Mesenchymal stem cell (in vitro differentiated cells and primary cell): ENCODE measurements at regions not wholly inside any gene's neighbourhood (a gene's known extent, or its start where the extent isn't known, plus 50 kb on each side); places are given as distances from the start of the nearest gene placed in this dataset.

Experiments used
- DNase-seq: peaks from one replicate; pipeline ENCODE4 v3.0.0-alpha.2; 2013
- H2AFZ ChIP-seq: one replicate; pipeline ENCODE4 v1.6.1; 2013; ENCODE audit warnings: low read depth, mild to moderate bottlenecking, control low read depth, inconsistent platforms, low read length, moderate library complexity
- H2AK5ac ChIP-seq: 2 replicates; pipeline ENCODE4 v1.6.1; 2013; ENCODE audit warnings: low read length, moderate library complexity, mild to moderate bottlenecking, inconsistent platforms; ENCODE audit not compliant: severe bottlenecking
- H2BK120ac ChIP-seq: one replicate; pipeline ENCODE4 v1.6.1; 2013; ENCODE audit warnings: low read depth, mild to moderate bottlenecking, inconsistent platforms, low read length, moderate library complexity
- H2BK12ac ChIP-seq, 2 experiments: one replicate each; pipeline ENCODE4 v1.6.1; 2013; ENCODE audit warnings: inconsistent platforms in 2 of 2, low read length in 2 of 2, mild to moderate bottlenecking in 2 of 2, moderate library complexity in 2 of 2, control low read depth in 1 of 2
- H2BK15ac ChIP-seq: one replicate; pipeline ENCODE4 v1.6.1; 2013; ENCODE audit warnings: mild to moderate bottlenecking, low read depth, inconsistent platforms; ENCODE audit not compliant: poor library complexity, severe bottlenecking
- H2BK5ac ChIP-seq: 2 replicates; pipeline ENCODE4 v1.6.1; 2013; ENCODE audit warnings: low read depth, mild to moderate bottlenecking, low read length, control low read depth, inconsistent platforms; ENCODE audit not compliant: poor library complexity, severe bottlenecking
- H3K14ac ChIP-seq, 2 experiments: one replicate each; pipeline ENCODE4 v1.6.1; 2013; ENCODE audit warnings: inconsistent platforms in 2 of 2, low read length in 2 of 2, control low read depth in 1 of 2, mild to moderate bottlenecking in 1 of 2, moderate library complexity in 1 of 2
- H3K18ac ChIP-seq, 2 experiments: one replicate each; pipeline ENCODE4 v1.6.1; 2013; ENCODE audit warnings: inconsistent platforms in 2 of 2, low read length in 2 of 2, control low read depth in 1 of 2, low read depth in 1 of 2, mild to moderate bottlenecking in 1 of 2
- H3K23ac ChIP-seq, 2 experiments: one replicate each; pipeline ENCODE4 v1.6.1; 2013; ENCODE audit warnings: inconsistent platforms in 2 of 2, low read length in 2 of 2, mild to moderate bottlenecking in 2 of 2, moderate library complexity in 2 of 2, control low read depth in 1 of 2
- H3K27ac ChIP-seq: 2 replicates; pipeline ENCODE4 v1.5.1; 2013; ENCODE audit warnings: mild to moderate bottlenecking, moderate library complexity, low read length, control low read depth, inconsistent platforms; ENCODE audit not compliant: poor library complexity, severe bottlenecking
- H3K27me3 ChIP-seq, 2 experiments: 2 replicates each; pipeline versions ENCODE4 v1.6.1 to v1.7.0; 2013; ENCODE audit warnings: low read length in 2 of 2, mild to moderate bottlenecking in 2 of 2, moderate library complexity in 2 of 2, control low read depth in 1 of 2, inconsistent platforms in 1 of 2; ENCODE audit not compliant: control insufficient read depth in 1 of 2, insufficient read depth in 1 of 2
- H3K36me3 ChIP-seq, 2 experiments: 2 replicates each; pipeline versions ENCODE4 v1.6.1 to v1.7.0; 2013; ENCODE audit warnings: low read length in 2 of 2, control low read depth in 1 of 2, inconsistent platforms in 1 of 2, low read depth in 1 of 2, mild to moderate bottlenecking in 1 of 2; ENCODE audit not compliant: insufficient read depth in 2 of 2, control insufficient read depth in 1 of 2
- H3K4ac ChIP-seq, 2 experiments: one replicate each; pipeline ENCODE4 v1.6.1; 2013; ENCODE audit warnings: inconsistent platforms in 2 of 2, low read length in 2 of 2, mild to moderate bottlenecking in 2 of 2, moderate library complexity in 2 of 2, control low read depth in 1 of 2, low read depth in 1 of 2
- H3K4me1 ChIP-seq: 2 replicates; pipeline ENCODE4 v1.6.1; 2013; ENCODE audit warnings: low read depth, low read length, control low read depth; ENCODE audit not compliant: control insufficient read depth, insufficient read depth
- H3K4me2 ChIP-seq: 2 replicates; pipeline ENCODE4 v1.6.1; 2013; ENCODE audit warnings: low read length, mild to moderate bottlenecking, inconsistent platforms; ENCODE audit not compliant: poor library complexity, severe bottlenecking
- H3K4me3 ChIP-seq, 2 experiments: 2 replicates each; pipeline versions ENCODE4 v1.5.1 to v1.7.0; 2013; ENCODE audit warnings: low read length in 2 of 2, mild to moderate bottlenecking in 2 of 2, control low read depth in 1 of 2, low read depth in 1 of 2; ENCODE audit not compliant: insufficient read depth in 1 of 2
- H3K79me1 ChIP-seq: replicated peaks from 2 replicates; pipeline ENCODE4 v1.6.1; 2013; ENCODE audit warnings: mild to moderate bottlenecking, control low read depth, low read length, inconsistent platforms; ENCODE audit not compliant: poor library complexity, severe bottlenecking
- H3K9ac ChIP-seq: 2 replicates; pipeline ENCODE4 v1.7.0; 2013; ENCODE audit warnings: mild to moderate bottlenecking, low read length, moderate library complexity
- H3K9me3 ChIP-seq: 2 replicates; pipeline ENCODE4 v1.7.0; 2013; ENCODE audit warnings: mild to moderate bottlenecking, low read length; ENCODE audit not compliant: control insufficient read depth
- H4K8ac ChIP-seq: one replicate; pipeline ENCODE4 v1.6.1; 2013; ENCODE audit warnings: inconsistent platforms, mild to moderate bottlenecking, low read length, moderate library complexity
- H4K91ac ChIP-seq: one replicate; pipeline ENCODE4 v1.6.1; 2013; ENCODE audit warnings: mild to moderate bottlenecking, low read length, inconsistent platforms
- WGBS: methylation state at CpG from one replicate; pipeline ENCODE4 v1.1.7; 2013; ENCODE audit warnings: mixed read lengths; 5-methylcytosine and 5-hydroxymethylcytosine counted together

DNA sequence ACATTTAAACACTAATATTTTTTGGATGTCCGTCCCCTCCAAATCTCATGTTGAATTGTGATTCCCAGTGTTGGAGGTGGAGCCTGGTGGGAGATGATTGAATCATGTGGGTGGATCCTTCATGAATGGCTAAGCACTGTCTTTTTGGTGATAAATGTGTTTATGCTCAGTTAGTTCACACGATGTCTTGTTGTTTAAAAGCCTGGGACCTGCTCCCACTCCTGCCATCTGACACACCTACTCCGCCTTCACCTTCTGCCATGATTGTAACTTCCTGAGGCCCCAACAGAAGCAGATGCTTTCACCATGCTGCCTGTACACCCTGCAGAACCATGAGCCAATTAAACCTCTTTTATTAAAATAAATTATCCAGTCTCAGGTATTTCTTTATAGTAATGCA lies 114.7 kb downstream of the TNFAIP3 start:
- no peak overlapping the region for H2AFZ ChIP-seq
- DNase-seq, result no peak
- 94% methylated on average over 2 of the region's 3 CpGs for WGBS

DNA sequence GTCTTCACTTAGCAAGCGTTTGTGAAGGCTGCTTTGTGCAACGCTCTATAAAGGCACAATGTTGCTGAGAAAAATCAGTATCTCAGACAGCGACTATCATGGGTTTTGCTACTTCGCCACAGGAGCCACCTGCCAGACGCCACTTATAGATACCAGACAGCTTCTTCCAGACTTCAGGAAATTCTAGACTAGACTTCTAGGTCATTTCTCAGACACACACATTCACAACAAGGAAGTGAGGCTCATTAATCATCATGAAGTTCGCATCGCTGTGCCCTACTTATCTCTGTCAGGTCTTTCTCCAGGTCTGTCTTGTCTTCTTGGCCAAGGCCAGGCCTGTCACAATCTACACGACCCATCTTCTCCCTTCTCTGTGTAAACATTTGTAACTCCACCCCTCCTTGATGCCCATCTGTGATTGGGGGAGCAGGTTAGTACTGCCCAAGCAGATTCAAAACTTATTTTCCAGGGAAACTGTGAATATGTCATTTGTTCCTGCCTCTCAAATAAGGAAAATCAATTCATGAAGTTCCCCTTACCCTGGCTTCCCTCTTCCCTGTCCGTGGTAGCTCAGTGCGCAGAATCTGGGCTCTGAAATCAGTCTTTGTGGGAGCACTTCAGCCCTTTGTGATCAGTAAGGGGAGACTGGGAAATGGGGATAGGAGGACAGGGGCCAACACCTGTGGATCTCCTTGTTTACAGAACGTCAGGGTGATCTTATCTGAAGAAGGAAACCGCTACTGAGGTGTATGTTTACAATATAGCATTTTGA lies 115.5 kb downstream of the TNFAIP3 start:
- Histone ChIP-seq H4K91ac (no peak overlapping the region), H3K27ac (no peak overlapping the region), H3K18ac (no peak overlapping the region), H2AK5ac (no peak overlapping the region), H3K9ac (no peak overlapping the region), H2BK15ac (no peak overlapping the region), H3K4me1 (no peaks in the 10 kb centered on the region), H3K4ac (no peak overlapping the region), H4K8ac (no peak overlapping the region), H3K27me3 (no peaks in the 10 kb centered on the region), H3K23ac (no peak overlapping the region), H2BK5ac (no peak overlapping the region), H2BK120ac (no peak overlapping the region), H3K79me1 (no peaks in the 10 kb centered on the region), H3K4me3 (no peak overlapping the region), H3K14ac (no peak overlapping the region), H2BK12ac (no peak overlapping the region), H3K4me2 (no peak overlapping the region), H3K36me3 (no peaks in the 10 kb centered on the region), H3K9me3 (no peaks in the 10 kb centered on the region), H2AFZ (no peak overlapping the region)
- 60% methylated on average over 10 of the region's 12 CpGs for WGBS
- no peak for DNase-seq

More for the DNA sequence above, 114.7 kb downstream of the TNFAIP3 start:
- Histone ChIP-seq H3K4ac (no peak overlapping the region), H3K27ac (no peak overlapping the region), H2BK15ac (no peak overlapping the region), H4K91ac (no peak overlapping the region), H2BK5ac (no peak overlapping the region), H4K8ac (no peak overlapping the region), H3K4me2 (no peak overlapping the region), H2BK12ac (no peak overlapping the region), H2BK120ac (no peak overlapping the region), H2AK5ac (no peak overlapping the region), H3K79me1 (no peaks in the 10 kb centered on the region), H3K27me3 (no peaks in the 10 kb centered on the region), H3K4me3 (no peak overlapping the region), H3K9me3 (no peaks in the 10 kb centered on the region), H3K23ac (no peak overlapping the region), H3K9ac (no peak overlapping the region), H3K14ac (no peak overlapping the region), H3K4me1 (no peaks in the 10 kb centered on the region), H3K18ac (no peak overlapping the region), H3K36me3 (no peaks in the 10 kb centered on the region)

DNA sequence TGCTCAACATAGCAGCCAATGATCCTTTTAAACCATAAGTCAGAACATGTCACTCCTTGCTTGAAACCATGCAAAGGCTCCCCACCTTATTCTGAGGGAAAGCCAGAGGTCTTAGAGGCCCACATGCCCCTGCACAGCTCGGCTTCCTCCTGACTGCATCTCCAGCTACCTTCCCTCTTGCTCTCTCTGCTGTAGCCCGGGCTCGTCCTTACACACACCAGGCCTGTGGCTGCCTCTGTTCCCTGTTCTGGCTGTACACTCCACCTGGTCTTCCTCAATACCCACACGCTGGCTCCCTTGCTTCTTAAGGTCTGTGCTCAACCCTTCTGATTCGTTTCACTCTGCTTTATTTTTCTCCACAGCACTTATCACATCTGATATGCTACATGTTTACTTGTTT lies 116.2 kb downstream of the TNFAIP3 start:
- Histone ChIP-seq H2BK12ac (no peak overlapping the region), H4K8ac (no peak overlapping the region), H3K18ac (no peak overlapping the region), H2BK5ac (no peak overlapping the region), H3K36me3 (no peaks in the 10 kb centered on the region), H3K9me3 (no peaks in the 10 kb centered on the region), H3K27ac (no peak overlapping the region), H2BK15ac (no peak overlapping the region), H3K23ac (no peak overlapping the region), H2AK5ac (no peak overlapping the region), H4K91ac (no peak overlapping the region), H2BK120ac (no peak overlapping the region), H2AFZ (no peak overlapping the region), H3K27me3 (no peaks in the 10 kb centered on the region), H3K14ac (no peak overlapping the region), H3K9ac (no peak overlapping the region), H3K4me2 (no peak overlapping the region), H3K4me3 (no peak overlapping the region), H3K79me1 (no peaks in the 10 kb centered on the region), H3K4me1 (no peaks in the 10 kb centered on the region), H3K4ac (no peak overlapping the region)
- WGBS, result 88% methylated on average over 3 of the region's 5 CpGs
- no peak for DNase-seq

DNA sequence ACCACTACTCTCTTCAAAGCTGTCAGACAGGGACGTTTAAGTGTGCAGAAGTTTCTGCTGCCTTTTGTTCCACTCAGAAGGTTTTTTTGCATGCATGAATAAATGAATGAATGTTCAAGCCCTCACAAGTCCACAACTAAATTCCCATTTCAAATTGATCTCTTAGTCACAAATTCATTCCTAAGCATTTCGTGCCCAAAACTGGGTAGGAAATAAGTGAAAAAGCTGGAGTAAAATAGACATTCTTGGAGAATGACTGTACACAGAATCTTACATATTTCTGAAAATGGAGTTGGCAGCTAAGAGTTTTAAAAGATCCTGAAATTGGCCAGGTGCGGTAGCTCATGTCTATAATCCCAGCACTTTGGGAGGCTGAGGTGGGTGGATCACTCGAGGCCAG lies 117.6 kb downstream of the PERP start:
- H2BK5ac ChIP-seq, result no peak overlapping the region
- WGBS, result 85% methylated on average over 2 of the region's 4 CpGs
- no peaks in the 10 kb centered on the region for H3K79me1 ChIP-seq
- H3K4me2 ChIP-seq, result no peak overlapping the region
- no peak overlapping the region for H3K23ac ChIP-seq
- H3K4me1 ChIP-seq, result no peaks in the 10 kb centered on the region
- no peak overlapping the region for H3K4me3 ChIP-seq
- no peak overlapping the region for H3K4ac ChIP-seq
- H2BK120ac ChIP-seq, result no peak overlapping the region
- H2AFZ ChIP-seq, result no peak overlapping the region
- no peak overlapping the region for H4K8ac ChIP-seq
- no peak overlapping the region for H3K18ac ChIP-seq
- H2BK12ac ChIP-seq, result no peak overlapping the region
- H3K27ac ChIP-seq, result no peak overlapping the region
- no peaks in the 10 kb centered on the region for H3K36me3 ChIP-seq
- no peak overlapping the region for H3K9ac ChIP-seq
- no peak for DNase-seq
- no peaks in the 10 kb centered on the region for H3K9me3 ChIP-seq
- H3K27me3 ChIP-seq, result no peaks in the 10 kb centered on the region
- no peak overlapping the region for H3K14ac ChIP-seq
- H2AK5ac ChIP-seq, result no peak overlapping the region
- H2BK15ac ChIP-seq, result no peak overlapping the region
- H4K91ac ChIP-seq, result no peak overlapping the region
